ENCODE measurements at regions not wholly inside any gene's neighbourhood (a gene's known extent, or its start where the extent isn't known, plus 50 kb on each side); places are given as distances from the start of the nearest gene placed in this dataset.

DNA sequence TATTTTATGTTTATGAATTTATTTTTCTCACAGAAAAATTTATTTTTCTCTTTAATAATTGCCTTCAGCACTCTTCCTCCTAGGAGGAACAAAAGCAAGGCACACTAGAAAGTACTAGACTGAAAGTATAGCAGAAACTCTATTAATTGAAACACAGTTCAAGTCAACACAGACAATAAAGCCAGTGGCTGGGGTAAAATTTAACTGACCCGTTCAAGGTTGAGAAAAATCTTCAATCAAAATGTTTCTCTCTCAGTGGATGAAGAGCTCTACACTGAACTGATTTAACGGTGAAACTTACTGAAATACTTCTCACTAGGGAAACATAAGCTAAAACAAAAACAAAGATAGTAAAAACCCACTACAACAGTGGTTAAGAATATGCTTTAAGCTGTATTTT, 230.1 kb upstream of the MIR17HG start:
- Histone ChIP-seq H3K4me3 (ENCODE audit: low read length) (no peak overlapping the region), H3K36me3 (ENCODE audit: control insufficient read depth, insufficient read depth, low read length) (no peaks in the 10 kb centered on the region), H3K4me1 (ENCODE audit: control insufficient read depth, insufficient read depth, low read length) (no peaks in the 10 kb centered on the region), H3K27me3 (ENCODE audit: control insufficient read depth, insufficient read depth, low read length) (no peaks in the 10 kb centered on the region), H3K9me3 (ENCODE audit: control insufficient read depth, insufficient read depth, low read length) (no peaks in the 10 kb centered on the region), H3K27ac (ENCODE audit: low read length) (no peak overlapping the region)
- DNase-seq (no peak), ATAC-seq (no peak)
- Mint-ChIP-seq H3K27me3 (ENCODE audit: low read depth in 2 of 2) (no peaks in the 10 kb centered on the region), H3K27ac (no peak overlapping the region), H3K4me3 (no peak overlapping the region), H3K4me1 (no peaks in the 10 kb centered on the region), H3K36me3 (no peaks in the 10 kb centered on the region), H3K9me3 (peaks cover 4 to 8% of the 10 kb centered on the region in 2 donors)
- intact Hi-C loops (cut with micrococcal nuclease): no loop called here
- TF ChIP-seq, protein P1, sequence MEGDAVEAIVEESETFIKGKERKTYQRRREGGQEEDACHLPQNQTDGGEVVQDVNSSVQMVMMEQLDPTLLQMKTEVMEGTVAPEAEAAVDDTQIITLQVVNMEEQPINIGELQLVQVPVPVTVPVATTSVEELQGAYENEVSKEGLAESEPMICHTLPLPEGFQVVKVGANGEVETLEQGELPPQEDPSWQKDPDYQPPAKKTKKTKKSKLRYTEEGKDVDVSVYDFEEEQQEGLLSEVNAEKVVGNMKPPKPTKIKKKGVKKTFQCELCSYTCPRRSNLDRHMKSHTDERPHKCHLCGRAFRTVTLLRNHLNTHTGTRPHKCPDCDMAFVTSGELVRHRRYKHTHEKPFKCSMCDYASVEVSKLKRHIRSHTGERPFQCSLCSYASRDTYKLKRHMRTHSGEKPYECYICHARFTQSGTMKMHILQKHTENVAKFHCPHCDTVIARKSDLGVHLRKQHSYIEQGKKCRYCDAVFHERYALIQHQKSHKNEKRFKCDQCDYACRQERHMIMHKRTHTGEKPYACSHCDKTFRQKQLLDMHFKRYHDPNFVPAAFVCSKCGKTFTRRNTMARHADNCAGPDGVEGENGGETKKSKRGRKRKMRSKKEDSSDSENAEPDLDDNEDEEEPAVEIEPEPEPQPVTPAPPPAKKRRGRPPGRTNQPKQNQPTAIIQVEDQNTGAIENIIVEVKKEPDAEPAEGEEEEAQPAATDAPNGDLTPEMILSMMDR (IDR thresholded peaks at IDR 0.05): no peak
- WGBS (ENCODE audit: insufficient coverage): 91% methylated on average over 1 of the region's 2 CpGs

GRCh38 chr13:91119643-91120042, 227.8 kb upstream of the MIR17HG start:
- H3K36me3 Mint-ChIP-seq: no peaks in the 10 kb centered on the region
- Histone ChIP-seq H3K9me3 (ENCODE audit: control insufficient read depth, insufficient read depth, low read length) (no peaks in the 10 kb centered on the region), H3K27ac (ENCODE audit: low read length) (no peak overlapping the region), H3K27me3 (ENCODE audit: control insufficient read depth, insufficient read depth, low read length) (no peaks in the 10 kb centered on the region), H3K4me3 (ENCODE audit: low read length) (no peak overlapping the region), H3K36me3 (ENCODE audit: control insufficient read depth, insufficient read depth, low read length) (no peaks in the 10 kb centered on the region), H3K4me1 (ENCODE audit: control insufficient read depth, insufficient read depth, low read length) (no peaks in the 10 kb centered on the region)
- no peak overlapping the region for H3K27ac Mint-ChIP-seq
- intact Hi-C loops (cut with micrococcal nuclease): no loop called here
- H3K9me3 Mint-ChIP-seq: peaks cover 4 to 8% of the 10 kb centered on the region in 2 donors
- TF ChIP-seq, protein P1 (IDR thresholded peaks at IDR 0.05): no peak
- 70% methylated on average over 1 of the region's 3 CpGs for WGBS (ENCODE audit: insufficient coverage)
- no peaks in the 10 kb centered on the region for H3K4me1 Mint-ChIP-seq
- H3K4me3 Mint-ChIP-seq: no peak overlapping the region
- no peaks in the 10 kb centered on the region for H3K27me3 Mint-ChIP-seq (ENCODE audit: low read depth in 2 of 2)
- ATAC-seq: no peak
- no peak for DNase-seq

DNA sequence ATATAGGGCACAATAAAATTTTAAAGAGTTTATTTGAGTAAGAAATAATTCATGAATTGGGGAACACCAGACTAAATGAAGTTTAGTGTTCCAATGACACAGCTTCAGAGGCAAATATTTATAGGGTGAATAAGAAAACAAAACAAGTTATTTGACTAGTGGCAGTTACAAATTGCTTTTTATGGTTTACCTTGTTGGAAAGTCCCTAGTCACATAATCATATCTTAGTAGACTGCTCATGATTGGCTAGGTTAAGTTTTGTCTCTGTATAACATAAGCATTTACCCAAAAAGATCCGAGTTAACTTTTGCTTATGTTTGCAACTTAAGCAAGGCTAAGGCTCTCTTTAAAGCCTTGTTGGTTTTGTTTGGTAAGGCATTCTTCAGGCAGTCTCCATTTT, 224.7 kb upstream of the MIR17HG start:
- Mint-ChIP-seq H3K36me3 (no peaks in the 10 kb centered on the region), H3K27ac (no peak overlapping the region), H3K4me3 (no peak overlapping the region), H3K4me1 (no peaks in the 10 kb centered on the region), H3K27me3 (ENCODE audit: low read depth in 2 of 2) (no peaks in the 10 kb centered on the region), H3K9me3 (peaks cover 0 to 3% of the 10 kb centered on the region in 2 donors)
- H3K4me3 ChIP-seq (ENCODE audit: low read length): no peak overlapping the region
- DNase-seq (no peak), ATAC-seq (no peak)
- no peaks in the 10 kb centered on the region for H3K9me3 ChIP-seq (ENCODE audit: control insufficient read depth, insufficient read depth, low read length)
- WGBS (ENCODE audit: insufficient coverage): no CpG with 5 or more reads among the region's 1 CpG
- H3K4me1 ChIP-seq (ENCODE audit: control insufficient read depth, insufficient read depth, low read length): no peaks in the 10 kb centered on the region
- TF ChIP-seq, protein P1 (IDR thresholded peaks at IDR 0.05): no peak
- H3K27ac ChIP-seq (ENCODE audit: low read length): no peak overlapping the region
- no peaks in the 10 kb centered on the region for H3K27me3 ChIP-seq (ENCODE audit: control insufficient read depth, insufficient read depth, low read length)
- no peaks in the 10 kb centered on the region for H3K36me3 ChIP-seq (ENCODE audit: control insufficient read depth, insufficient read depth, low read length)
- intact Hi-C loops (cut with micrococcal nuclease): no loop called here

GRCh38 chr13:91123456-91124127, 223.9 kb upstream of the MIR17HG start:
- Mint-ChIP-seq H3K4me3 (no peak overlapping the region), H3K4me1 (no peaks in the 10 kb centered on the region), H3K27me3 (ENCODE audit: low read depth in 2 of 2) (no peaks in the 10 kb centered on the region), H3K9me3 (peaks cover 0 to 3% of the 10 kb centered on the region in 2 donors), H3K36me3 (no peaks in the 10 kb centered on the region), H3K27ac (no peak overlapping the region)
- WGBS (ENCODE audit: insufficient coverage): 47% methylated on average over 5 of the region's 5 CpGs
- ATAC-seq: no peak
- Histone ChIP-seq H3K9me3 (ENCODE audit: control insufficient read depth, insufficient read depth, low read length) (no peaks in the 10 kb centered on the region), H3K27ac (ENCODE audit: low read length) (no peak overlapping the region), H3K4me3 (ENCODE audit: low read length) (no peak overlapping the region), H3K36me3 (ENCODE audit: control insufficient read depth, insufficient read depth, low read length) (no peaks in the 10 kb centered on the region), H3K4me1 (ENCODE audit: control insufficient read depth, insufficient read depth, low read length) (no peaks in the 10 kb centered on the region), H3K27me3 (ENCODE audit: control insufficient read depth, insufficient read depth, low read length) (no peaks in the 10 kb centered on the region)
- intact Hi-C loops (cut with micrococcal nuclease): no loop called here
- TF ChIP-seq, protein P1 (IDR thresholded peaks at IDR 0.05): no peak
- DNase-seq: no peak
